ENCODE measurements at regions not wholly inside any gene's neighbourhood (a gene's known extent, or its start where the extent isn't known, plus 50 kb on each side); places are given as distances from the start of the nearest gene placed in this dataset.

DNA sequence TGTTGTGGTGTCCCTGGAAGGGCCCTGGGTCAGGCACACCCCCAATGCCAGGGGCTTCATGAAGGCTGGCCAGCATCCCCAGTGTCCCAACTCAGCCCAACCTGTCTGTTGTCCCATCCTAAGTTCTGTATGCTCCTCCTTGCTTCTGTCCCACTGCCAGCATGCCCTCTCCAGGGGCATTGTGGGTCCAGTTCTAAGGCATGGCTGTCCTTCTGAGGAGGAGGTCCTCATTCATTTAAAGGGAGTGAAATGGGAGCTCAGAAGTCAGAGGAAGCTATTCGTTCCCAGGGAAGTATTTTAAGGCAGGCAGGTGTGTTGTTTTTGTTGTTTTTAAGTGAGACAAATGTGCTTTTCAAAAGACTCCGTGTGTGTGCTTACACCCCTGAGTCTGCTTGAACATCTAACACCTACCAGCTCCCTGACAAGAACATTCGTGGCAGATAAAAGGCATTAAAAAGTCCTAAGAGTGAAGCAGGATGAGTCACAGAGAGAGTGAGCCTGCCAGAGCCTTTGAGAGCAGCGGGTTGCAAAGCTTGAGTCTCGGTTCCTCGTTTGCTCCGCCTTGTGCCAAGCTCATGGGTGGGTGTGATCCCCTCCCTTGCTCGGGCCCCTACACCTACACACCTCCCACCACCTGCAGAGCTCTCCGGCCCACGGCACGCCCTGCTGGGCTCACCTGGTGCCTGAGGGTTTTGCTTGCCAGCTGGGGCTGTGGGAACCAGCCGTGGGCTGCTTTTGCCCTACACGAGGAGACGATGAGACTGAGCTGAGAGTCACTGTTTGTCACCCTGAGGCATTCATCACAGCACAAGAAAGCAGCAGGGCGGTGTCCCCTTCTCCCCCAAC, 183.4 kb upstream of the TOPAZ1 start:
- H3K27ac Mint-ChIP-seq = peak overlapping the region in 8 of 10 donors; percentile 7 to 90 (median 60)
- H3K9me3 Mint-ChIP-seq = no peaks in the 10 kb centered on the region
- DNase-seq = peak in 8 of 10 donors; percentile 6 to 68 (median 26)
- peaks cover 0 to 17% (median 9%) of the 10 kb centered on the region in 5 donors for H3K27me3 Mint-ChIP-seq
- POLR2A ChIA-PET = no interaction called here
- ATAC-seq = peak; percentile 76 to 89
- peak overlapping the region; percentile 57 to 81 (median 70) for H3K4me3 Mint-ChIP-seq
- no peaks in the 10 kb centered on the region for H3K36me3 Mint-ChIP-seq
- peaks cover 16 to 40% (median 33%) of the 10 kb centered on the region in 4 donors for H3K4me1 Mint-ChIP-seq

DNA sequence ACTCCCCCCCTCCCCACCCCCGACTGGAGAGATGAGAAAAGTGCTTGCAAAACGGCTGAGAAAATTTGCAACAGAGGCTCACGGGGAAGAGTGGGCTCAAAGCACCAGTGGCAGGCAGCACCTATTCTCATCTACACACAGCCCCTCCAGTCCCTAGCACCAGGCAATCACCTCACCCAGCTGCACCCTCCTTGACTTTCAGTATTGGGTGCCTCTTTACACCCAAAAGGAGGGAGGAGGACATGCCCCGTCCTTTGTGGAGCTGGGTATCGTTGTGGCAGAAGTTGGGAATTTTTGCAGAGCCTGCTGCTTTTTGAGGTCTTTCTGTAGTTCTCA, 182.8 kb upstream of the TOPAZ1 start:
- Mint-ChIP-seq H3K4me3 (peak overlapping the region in 7 of 10 donors; percentile 11 to 81 (median 69)), H3K36me3 (no peaks in the 10 kb centered on the region), H3K27me3 (peaks cover 0 to 14% (median 7%) of the 10 kb centered on the region in 5 donors), H3K9me3 (no peaks in the 10 kb centered on the region), H3K4me1 (peaks cover 16 to 40% (median 33%) of the 10 kb centered on the region in 4 donors), H3K27ac (peak overlapping the region in 4 of 10 donors; percentile 9 to 83 (median 58))
- DNase-seq = no peak
- POLR2A ChIA-PET = no interaction called here
- peak; percentile 19 to 44 for ATAC-seq

DNA sequence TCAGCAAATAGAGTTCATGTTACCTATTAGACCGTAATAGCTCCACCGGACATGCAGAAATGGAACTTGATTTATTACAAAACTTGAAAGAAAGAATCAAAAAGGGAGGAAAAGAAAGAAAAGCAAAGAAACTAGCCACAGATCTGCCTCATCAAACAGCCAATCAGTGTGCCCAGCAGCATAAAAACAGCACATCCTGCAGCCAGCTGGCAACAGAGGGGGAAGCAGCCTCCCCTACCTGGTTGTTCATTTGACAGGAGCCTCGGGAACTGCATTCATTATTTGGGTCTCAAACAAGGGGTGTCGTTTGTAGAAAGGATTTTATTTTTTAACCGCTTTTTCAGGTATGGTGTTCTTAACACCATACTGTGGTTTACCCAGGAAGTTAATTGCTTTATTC, 181.5 kb upstream of the TOPAZ1 start:
- no peaks in the 10 kb centered on the region for H3K9me3 Mint-ChIP-seq
- H3K27me3 Mint-ChIP-seq = peaks cover 0 to 8% (median 0%) of the 10 kb centered on the region in 5 donors
- peak overlapping the region in 7 of 10 donors; percentile 9 to 60 (median 40) for H3K4me3 Mint-ChIP-seq
- ATAC-seq (peak in 1 of 2 donors; percentile 54), DNase-seq (peak in 1 of 10 donors; percentile 14)
- peaks cover 16 to 40% (median 33%) of the 10 kb centered on the region in 4 donors for H3K4me1 Mint-ChIP-seq
- POLR2A ChIA-PET = no interaction called here
- no peaks in the 10 kb centered on the region for H3K36me3 Mint-ChIP-seq
- H3K27ac Mint-ChIP-seq = peak overlapping the region in 3 of 10 donors; percentile 3 to 74 (median 7)

DNA sequence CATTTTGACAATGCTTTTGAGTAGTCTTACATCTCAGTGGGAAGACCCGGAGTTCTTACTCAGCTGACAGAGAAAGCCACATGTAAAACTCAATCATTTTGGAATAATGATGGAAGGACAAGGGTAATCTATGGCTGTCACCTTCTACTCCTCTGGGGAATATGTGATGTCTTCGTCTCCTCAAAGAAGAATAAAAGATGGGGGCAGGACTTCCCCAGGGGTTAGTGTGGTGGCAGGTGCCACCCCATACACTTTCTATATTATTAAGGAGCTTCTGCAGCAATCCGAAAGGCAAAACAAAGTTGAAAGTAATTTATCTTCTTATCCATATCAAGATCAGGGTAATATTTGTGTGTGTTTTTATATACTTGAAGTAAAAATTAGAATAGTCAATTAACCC, 180.4 kb upstream of the TOPAZ1 start:
- H3K27ac Mint-ChIP-seq = no peak overlapping the region
- H3K4me3 Mint-ChIP-seq = no peak overlapping the region
- H3K4me1 Mint-ChIP-seq = peaks cover 16 to 39% (median 33%) of the 10 kb centered on the region in 4 donors
- POLR2A ChIA-PET = no interaction called here
- no peaks in the 10 kb centered on the region for H3K36me3 Mint-ChIP-seq
- ATAC-seq (no peak), DNase-seq (no peak)
- no peaks in the 10 kb centered on the region for H3K9me3 Mint-ChIP-seq
- peaks cover 0 to 8% (median 0%) of the 10 kb centered on the region in 5 donors for H3K27me3 Mint-ChIP-seq

DNA sequence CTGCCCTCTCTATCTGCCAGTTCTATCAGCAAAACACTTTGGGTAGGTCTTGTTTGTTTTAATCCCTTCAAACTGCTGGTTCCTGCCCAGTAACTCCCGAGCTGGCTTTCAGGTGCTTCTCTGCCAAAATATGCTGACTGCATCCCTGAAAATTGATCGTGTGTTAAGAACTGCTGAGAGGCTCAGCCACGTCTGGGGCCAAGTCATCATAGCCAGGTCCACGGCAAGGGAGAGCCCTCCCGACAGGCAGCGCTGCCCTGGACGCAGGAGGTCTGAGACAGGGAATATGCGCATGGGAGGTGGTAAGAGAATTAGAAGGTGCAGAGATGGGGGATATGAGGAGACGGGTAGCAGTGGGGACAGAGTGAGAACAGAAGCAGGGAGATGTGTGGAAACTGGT, 179.7 kb upstream of the TOPAZ1 start:
- peaks cover 16 to 38% (median 32%) of the 10 kb centered on the region in 4 donors for H3K4me1 Mint-ChIP-seq
- DNase-seq = no peak
- H3K36me3 Mint-ChIP-seq = no peaks in the 10 kb centered on the region
- no peak overlapping the region for H3K27ac Mint-ChIP-seq
- POLR2A ChIA-PET = no interaction called here
- H3K4me3 Mint-ChIP-seq = no peak overlapping the region
- peaks cover 0 to 8% (median 0%) of the 10 kb centered on the region in 5 donors for H3K27me3 Mint-ChIP-seq
- no peak for ATAC-seq
- no peaks in the 10 kb centered on the region for H3K9me3 Mint-ChIP-seq

DNA sequence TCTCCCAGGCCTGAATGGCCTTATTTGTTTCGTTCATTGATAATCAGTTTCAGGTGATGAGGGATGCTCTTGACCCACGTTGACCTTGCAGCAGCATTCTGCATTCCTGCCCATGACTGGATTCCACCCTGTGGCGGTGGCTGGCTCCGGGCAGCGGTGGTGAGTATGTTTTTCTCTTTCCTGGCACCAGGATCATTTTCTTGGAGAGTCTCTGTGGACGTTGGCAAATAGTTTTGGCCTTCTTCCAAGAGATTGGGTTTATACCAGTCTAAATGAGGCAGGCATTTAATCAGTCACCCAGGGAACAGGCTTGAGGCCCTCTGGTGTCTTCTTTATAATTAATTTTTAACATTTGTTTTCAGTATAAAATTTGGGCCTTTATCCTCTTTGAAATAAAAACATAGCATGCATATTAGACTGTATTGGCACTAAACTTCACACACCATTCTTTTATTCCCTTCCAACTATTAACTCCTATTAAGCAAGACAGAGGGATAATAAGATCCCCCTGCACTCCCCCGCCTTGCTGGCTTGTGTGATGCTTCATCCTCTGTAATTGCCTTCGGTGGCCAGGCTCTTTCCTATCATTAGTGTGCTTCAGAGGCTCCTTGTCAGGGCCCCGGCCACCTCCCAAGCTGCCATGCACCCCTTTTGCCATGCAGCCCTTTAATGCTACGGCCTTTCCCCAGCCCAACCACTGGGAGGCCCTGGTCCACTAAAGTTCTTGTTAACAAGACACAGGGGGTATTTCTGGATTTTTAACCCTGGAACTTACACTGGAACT, 176.2 kb upstream of the TOPAZ1 start:
- Mint-ChIP-seq H3K9me3 (no peaks in the 10 kb centered on the region), H3K27ac (no peak overlapping the region), H3K27me3 (peaks cover 6 to 13% (median 10%) of the 10 kb centered on the region in 5 donors), H3K36me3 (no peaks in the 10 kb centered on the region), H3K4me3 (no peak overlapping the region), H3K4me1 (peaks cover 2 to 6% (median 3%) of the 10 kb centered on the region in 4 donors)
- ATAC-seq = no peak
- no peak for DNase-seq
- POLR2A ChIA-PET = no interaction called here

DNA sequence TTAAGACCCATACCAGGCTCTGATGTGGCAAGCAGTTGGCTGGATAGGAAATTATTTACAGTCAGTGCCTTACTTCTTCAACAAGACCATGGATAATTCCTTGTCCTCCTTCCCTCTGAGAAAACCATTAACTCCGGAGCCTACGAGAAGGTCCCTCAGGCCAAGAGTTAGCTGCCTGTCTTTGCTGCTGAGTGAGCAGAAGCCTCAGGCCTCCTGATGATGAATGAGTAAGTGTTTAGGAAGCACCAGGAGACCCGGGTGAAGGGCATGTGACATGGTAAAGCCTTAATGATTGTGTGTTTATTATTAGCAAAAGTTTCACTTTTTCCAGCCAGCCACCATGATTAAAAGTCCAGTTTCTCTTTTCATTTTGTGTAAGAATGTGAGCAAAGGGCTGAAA, 174.9 kb upstream of the TOPAZ1 start:
- Mint-ChIP-seq H3K4me1 (peaks cover 0 to 4% (median 0%) of the 10 kb centered on the region in 4 donors), H3K9me3 (peaks cover 0 to 2% (median 0%) of the 10 kb centered on the region in 9 donors), H3K36me3 (no peaks in the 10 kb centered on the region), H3K27ac (no peak overlapping the region), H3K27me3 (peaks cover 7 to 18% (median 12%) of the 10 kb centered on the region in 5 donors), H3K4me3 (no peak overlapping the region)
- POLR2A ChIA-PET = no interaction called here
- DNase-seq (no peak), ATAC-seq (no peak)

DNA sequence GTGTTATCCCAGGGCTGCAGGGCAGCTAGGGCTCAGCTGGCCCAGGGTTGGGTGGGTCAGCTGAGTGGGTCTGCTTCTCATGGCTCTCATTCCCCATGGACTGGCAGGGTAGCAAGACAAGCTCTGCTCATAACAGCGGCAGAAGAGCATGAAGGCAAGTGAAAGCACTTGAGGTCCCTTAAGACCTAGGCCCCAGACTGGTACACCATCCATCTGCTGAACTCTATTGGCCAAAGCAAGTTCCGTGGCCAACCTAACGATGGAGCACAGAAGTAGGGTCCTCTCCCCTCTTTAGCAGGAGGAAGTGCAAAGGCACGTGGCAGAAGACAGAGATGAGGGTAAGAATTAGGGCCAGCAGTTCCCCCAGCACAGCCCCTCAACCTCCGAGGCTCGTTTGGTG, 174.3 kb upstream of the TOPAZ1 start:
- POLR2A ChIA-PET = no interaction called here
- Mint-ChIP-seq H3K36me3 (no peaks in the 10 kb centered on the region), H3K4me1 (peaks cover 0 to 4% (median 0%) of the 10 kb centered on the region in 4 donors), H3K27me3 (peaks cover 4 to 21% (median 10%) of the 10 kb centered on the region in 5 donors), H3K27ac (peak overlapping the region in 1 of 10 donors; percentile 23), H3K4me3 (no peak overlapping the region), H3K9me3 (peaks cover 0 to 2% (median 0%) of the 10 kb centered on the region in 9 donors)
- DNase-seq (no peak), ATAC-seq (no peak)

DNA sequence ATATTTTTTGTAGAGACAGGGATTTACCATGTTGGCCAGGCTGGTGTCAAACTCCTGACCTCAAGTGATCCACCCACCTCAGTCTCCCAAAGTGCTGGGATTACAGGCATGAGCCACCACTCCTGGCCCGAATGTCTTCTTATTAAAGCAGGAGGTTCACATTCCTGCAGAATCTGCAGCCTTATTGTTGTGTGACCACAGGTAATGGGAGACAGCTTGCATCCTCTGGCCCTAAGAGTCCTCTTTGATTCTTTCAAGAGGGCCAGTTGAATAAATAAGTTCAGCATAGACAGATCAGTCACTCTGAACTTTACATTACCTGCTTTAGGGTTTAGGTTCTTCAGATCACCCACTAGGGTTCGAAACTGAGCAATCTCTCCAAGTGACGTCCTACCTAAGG, 172.9 kb upstream of the TOPAZ1 start:
- H3K36me3 Mint-ChIP-seq = no peaks in the 10 kb centered on the region
- peaks cover 0 to 2% (median 0%) of the 10 kb centered on the region in 9 donors for H3K9me3 Mint-ChIP-seq
- POLR2A ChIA-PET = no interaction called here
- H3K4me1 Mint-ChIP-seq = peaks cover 0 to 2% (median 0%) of the 10 kb centered on the region in 4 donors
- ATAC-seq (no peak), DNase-seq (no peak)
- no peak overlapping the region for H3K4me3 Mint-ChIP-seq
- peaks cover 4 to 22% (median 10%) of the 10 kb centered on the region in 5 donors for H3K27me3 Mint-ChIP-seq
- no peak overlapping the region for H3K27ac Mint-ChIP-seq

DNA sequence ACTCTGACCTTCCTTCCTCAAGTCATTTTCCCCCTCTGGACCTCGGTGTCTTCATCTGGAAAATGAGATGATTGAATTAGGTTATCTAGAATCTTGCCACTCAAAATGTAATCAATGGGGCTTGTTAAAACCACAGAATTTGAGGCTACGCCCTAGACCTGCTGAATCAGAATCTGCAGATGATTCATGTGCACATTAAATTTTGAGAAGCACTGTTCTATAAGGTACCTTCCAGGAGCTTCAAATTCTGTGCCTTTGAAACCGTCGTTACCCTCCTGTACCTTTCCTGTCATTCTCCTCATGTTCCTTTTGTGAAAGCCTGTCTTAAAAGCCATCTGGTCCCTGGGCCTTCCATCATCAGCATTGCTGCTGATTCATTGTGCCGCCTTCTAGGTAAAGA, 172.4 kb upstream of the TOPAZ1 start:
- Mint-ChIP-seq H3K27me3 (peaks cover 4 to 22% (median 10%) of the 10 kb centered on the region in 5 donors), H3K4me1 (peaks cover 0 to 2% (median 0%) of the 10 kb centered on the region in 4 donors), H3K27ac (no peak overlapping the region), H3K9me3 (peaks cover 0 to 2% (median 0%) of the 10 kb centered on the region in 9 donors), H3K36me3 (no peaks in the 10 kb centered on the region), H3K4me3 (no peak overlapping the region)
- ATAC-seq (no peak), DNase-seq (no peak)
- POLR2A ChIA-PET = no interaction called here

DNA sequence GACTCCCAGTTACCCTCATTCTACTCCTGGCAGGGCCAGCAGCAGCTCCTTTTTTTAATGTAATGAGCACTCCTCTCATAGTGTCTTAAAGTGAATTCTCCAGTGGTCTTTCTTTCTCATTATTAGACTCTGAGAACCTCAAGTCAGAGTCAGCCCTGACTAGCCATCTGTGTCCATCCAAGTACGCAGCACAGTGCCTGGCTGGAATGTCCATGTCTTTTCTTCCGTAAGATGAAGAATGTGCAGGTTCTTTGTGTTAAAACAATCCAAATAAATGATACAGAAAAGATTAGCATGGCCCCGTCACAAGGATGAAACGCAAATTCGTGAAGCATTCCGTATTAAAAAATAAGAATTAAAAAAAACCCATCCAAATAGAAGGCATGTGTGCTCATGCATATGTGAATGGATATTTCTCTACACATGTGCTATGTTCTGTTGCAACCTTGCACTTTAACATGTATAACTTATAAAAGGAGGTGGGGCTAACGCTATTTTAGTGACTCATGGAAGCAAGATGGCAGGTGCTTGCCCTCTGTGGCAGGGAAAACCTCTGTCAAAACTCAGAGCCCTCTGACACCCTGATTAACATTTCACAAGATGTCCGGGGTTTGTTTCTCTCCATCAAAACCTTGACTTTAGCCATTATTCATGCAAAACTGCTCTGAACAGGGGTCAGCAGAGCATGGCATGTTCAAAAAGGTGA, 170.7 kb upstream of the TOPAZ1 start:
- DNase-seq (no peak), ATAC-seq (no peak)
- no peaks in the 10 kb centered on the region for H3K36me3 Mint-ChIP-seq
- H3K27me3 Mint-ChIP-seq = peaks cover 3 to 22% (median 10%) of the 10 kb centered on the region in 5 donors
- H3K4me1 Mint-ChIP-seq = peaks cover 0 to 2% (median 0%) of the 10 kb centered on the region in 4 donors
- no peak overlapping the region for H3K4me3 Mint-ChIP-seq
- H3K9me3 Mint-ChIP-seq = peaks cover 0 to 2% (median 0%) of the 10 kb centered on the region in 9 donors
- peak overlapping the region in 1 of 10 donors; percentile 5 for H3K27ac Mint-ChIP-seq
- POLR2A ChIA-PET = no interaction called here
